ENCODE measurements at regions not wholly inside any gene's neighbourhood (a gene's known extent, or its start where the extent isn't known, plus 50 kb on each side); places are given as distances from the start of the nearest gene placed in this dataset.

GRCh38 chr2:61774351-61774750, 79.5 kb downstream of the FAM161A start:
- Histone ChIP-seq H3K9me3 (ENCODE audit: low read length) (no peaks in the 10 kb centered on the region), H3K4me1 (ENCODE audit: insufficient read depth, low read length) (no peaks in the 10 kb centered on the region), H3K9ac (ENCODE audit: low read length) (no peak overlapping the region), H3K4me3 (ENCODE audit: low read depth in 1 of 2, low read length in 2 of 2) (no peak overlapping the region), H3K27me3 (ENCODE audit: control insufficient read depth in 1 of 2, insufficient read depth in 2 of 2, low read length in 2 of 2) (no peaks in the 10 kb centered on the region), H3K36me3 (ENCODE audit: insufficient read depth, low read length) (no peaks in the 10 kb centered on the region), H3K27ac (ENCODE audit: low read depth, low read length) (no peak overlapping the region)

GRCh38 chr2:61771904-61772845, 81.7 kb downstream of the FAM161A start:
- Histone ChIP-seq H3K9ac (ENCODE audit: low read length) (no peak overlapping the region), H3K27me3 (ENCODE audit: control insufficient read depth in 1 of 2, insufficient read depth in 2 of 2, low read length in 2 of 2) (no peaks in the 10 kb centered on the region), H3K4me1 (ENCODE audit: insufficient read depth, low read length) (no peaks in the 10 kb centered on the region), H3K36me3 (ENCODE audit: insufficient read depth, low read length) (no peaks in the 10 kb centered on the region), H3K4me3 (ENCODE audit: low read depth in 1 of 2, low read length in 2 of 2) (no peak overlapping the region), H3K9me3 (ENCODE audit: low read length) (no peaks in the 10 kb centered on the region), H3K27ac (ENCODE audit: low read depth, low read length) (no peak overlapping the region)

GRCh38 chr2:61770746-61771145, 83.1 kb downstream of the FAM161A start:
- H3K27me3 ChIP-seq (ENCODE audit: control insufficient read depth in 1 of 2, insufficient read depth in 2 of 2, low read length in 2 of 2): no peaks in the 10 kb centered on the region
- no peak overlapping the region for H3K27ac ChIP-seq (ENCODE audit: low read depth, low read length)
- no peak overlapping the region for H3K4me3 ChIP-seq (ENCODE audit: low read depth in 1 of 2, low read length in 2 of 2)
- H3K9ac ChIP-seq (ENCODE audit: low read length): no peak overlapping the region
- H3K9me3 ChIP-seq (ENCODE audit: low read length): no peaks in the 10 kb centered on the region
- H3K4me1 ChIP-seq (ENCODE audit: insufficient read depth, low read length): no peaks in the 10 kb centered on the region
- no peaks in the 10 kb centered on the region for H3K36me3 ChIP-seq (ENCODE audit: insufficient read depth, low read length)

DNA sequence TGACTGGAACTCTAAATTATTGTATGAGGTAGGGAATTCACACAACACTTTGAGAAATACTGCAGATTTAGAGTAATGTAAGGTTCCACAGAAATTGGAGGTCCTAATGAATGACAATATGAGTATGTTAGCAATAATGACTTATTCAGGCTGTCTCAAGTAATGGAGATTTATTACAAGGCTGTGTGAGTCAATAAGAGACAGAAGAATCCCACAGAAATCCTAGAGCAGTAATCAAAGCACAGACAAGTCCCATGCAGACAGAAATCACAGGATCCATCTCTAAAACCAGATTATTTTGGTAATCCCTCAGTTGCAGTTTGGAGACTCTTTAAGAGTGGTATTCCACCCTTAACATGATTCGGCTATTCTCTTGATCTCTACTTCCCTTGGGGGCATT, 83.6 kb downstream of the FAM161A start:
- Histone ChIP-seq H3K4me3 (ENCODE audit: low read depth in 1 of 2, low read length in 2 of 2) (no peak overlapping the region), H3K36me3 (ENCODE audit: insufficient read depth, low read length) (no peaks in the 10 kb centered on the region), H3K27ac (ENCODE audit: low read depth, low read length) (no peak overlapping the region), H3K9me3 (ENCODE audit: low read length) (no peaks in the 10 kb centered on the region), H3K4me1 (ENCODE audit: insufficient read depth, low read length) (no peaks in the 10 kb centered on the region), H3K9ac (ENCODE audit: low read length) (no peak overlapping the region), H3K27me3 (ENCODE audit: control insufficient read depth in 1 of 2, insufficient read depth in 2 of 2, low read length in 2 of 2) (no peaks in the 10 kb centered on the region)

DNA sequence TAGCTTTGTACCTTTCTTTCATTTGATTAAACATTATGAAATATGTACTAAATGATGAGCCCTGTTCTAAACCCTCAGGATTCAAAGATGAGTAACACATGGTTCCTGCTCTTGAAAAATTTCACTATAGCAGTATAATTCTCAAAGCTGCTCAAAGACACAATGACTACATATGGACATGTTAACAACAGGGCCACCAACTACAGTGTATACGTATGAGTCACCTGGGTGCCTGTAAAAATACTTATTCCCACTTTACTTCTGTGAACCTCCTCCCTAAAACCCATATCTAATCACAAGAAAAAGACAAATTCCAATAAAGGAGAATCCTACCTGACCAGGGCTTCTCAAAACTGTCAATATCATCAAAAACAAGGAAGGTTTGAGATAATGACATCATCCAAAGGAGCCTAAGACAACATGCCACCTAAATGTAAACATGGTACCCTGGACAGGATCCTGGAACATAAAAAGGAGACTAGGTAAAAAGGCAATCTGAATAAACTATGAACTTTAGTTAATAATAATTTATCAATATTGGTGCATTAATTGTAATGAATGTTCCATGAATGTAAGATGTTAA, 84.7 kb downstream of the FAM161A start:
- Histone ChIP-seq H3K4me3 (ENCODE audit: low read depth in 1 of 2, low read length in 2 of 2) (no peak overlapping the region), H3K36me3 (ENCODE audit: insufficient read depth, low read length) (no peaks in the 10 kb centered on the region), H3K27ac (ENCODE audit: low read depth, low read length) (no peak overlapping the region), H3K4me1 (ENCODE audit: insufficient read depth, low read length) (no peaks in the 10 kb centered on the region), H3K9ac (ENCODE audit: low read length) (no peak overlapping the region), H3K9me3 (ENCODE audit: low read length) (no peaks in the 10 kb centered on the region), H3K27me3 (ENCODE audit: control insufficient read depth in 1 of 2, insufficient read depth in 2 of 2, low read length in 2 of 2) (no peaks in the 10 kb centered on the region)

GRCh38 chr2:61764035-61764800, 89.6 kb downstream of the FAM161A start:
- Histone ChIP-seq H3K36me3 (ENCODE audit: insufficient read depth, low read length) (no peaks in the 10 kb centered on the region), H3K4me3 (ENCODE audit: low read depth in 1 of 2, low read length in 2 of 2) (peak overlapping the region; percentile 86 to 96)

GRCh38 chr2:61763605-61764034, 90.2 kb downstream of the FAM161A start:
- no peaks in the 10 kb centered on the region for H3K4me1 ChIP-seq (ENCODE audit: insufficient read depth, low read length)
- peak overlapping the region; percentile 90 for H3K27ac ChIP-seq (ENCODE audit: low read depth, low read length)
- no peaks in the 10 kb centered on the region for H3K27me3 ChIP-seq (ENCODE audit: control insufficient read depth in 1 of 2, insufficient read depth in 2 of 2, low read length in 2 of 2)
- no peaks in the 10 kb centered on the region for H3K36me3 ChIP-seq (ENCODE audit: insufficient read depth, low read length)
- peak overlapping the region; percentile 95 for H3K9ac ChIP-seq (ENCODE audit: low read length)
- H3K9me3 ChIP-seq (ENCODE audit: low read length): no peaks in the 10 kb centered on the region
- peak overlapping the region; percentile 86 to 96 for H3K4me3 ChIP-seq (ENCODE audit: low read depth in 1 of 2, low read length in 2 of 2)

More at GRCh38 chr2:61764035-61764800, 89.6 kb downstream of the FAM161A start:
- Histone ChIP-seq H3K9me3 (ENCODE audit: low read length) (no peaks in the 10 kb centered on the region), H3K27ac (ENCODE audit: low read depth, low read length) (peak overlapping the region; percentile 90), H3K27me3 (ENCODE audit: control insufficient read depth in 1 of 2, insufficient read depth in 2 of 2, low read length in 2 of 2) (no peaks in the 10 kb centered on the region), H3K9ac (ENCODE audit: low read length) (peak overlapping the region; percentile 95), H3K4me1 (ENCODE audit: insufficient read depth, low read length) (no peaks in the 10 kb centered on the region)

DNA sequence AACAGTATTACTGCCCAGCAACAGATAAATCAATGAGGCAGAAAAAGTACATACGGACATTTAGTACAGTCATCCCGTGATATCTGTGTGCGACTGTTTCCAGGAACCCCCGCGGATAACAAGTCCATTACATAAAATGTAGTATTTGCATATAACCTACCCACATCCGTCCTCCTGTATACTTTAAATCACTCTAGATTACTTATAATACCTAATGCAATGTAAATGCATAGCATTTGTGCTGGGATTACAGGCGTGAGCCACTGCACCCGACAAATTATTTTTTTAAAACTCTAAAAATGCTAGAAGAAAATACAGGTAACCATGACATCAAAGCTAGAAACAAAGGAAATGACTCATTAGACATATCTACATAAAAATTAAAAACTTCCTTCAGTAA, 91.6 kb downstream of the FAM161A start:
- Histone ChIP-seq H3K27me3 (ENCODE audit: control insufficient read depth in 1 of 2, insufficient read depth in 2 of 2, low read length in 2 of 2) (no peaks in the 10 kb centered on the region), H3K4me1 (ENCODE audit: insufficient read depth, low read length) (no peaks in the 10 kb centered on the region), H3K9ac (ENCODE audit: low read length) (no peak overlapping the region), H3K27ac (ENCODE audit: low read depth, low read length) (no peak overlapping the region), H3K36me3 (ENCODE audit: insufficient read depth, low read length) (no peaks in the 10 kb centered on the region), H3K9me3 (ENCODE audit: low read length) (no peaks in the 10 kb centered on the region), H3K4me3 (ENCODE audit: low read depth in 1 of 2, low read length in 2 of 2) (no peak overlapping the region)

DNA sequence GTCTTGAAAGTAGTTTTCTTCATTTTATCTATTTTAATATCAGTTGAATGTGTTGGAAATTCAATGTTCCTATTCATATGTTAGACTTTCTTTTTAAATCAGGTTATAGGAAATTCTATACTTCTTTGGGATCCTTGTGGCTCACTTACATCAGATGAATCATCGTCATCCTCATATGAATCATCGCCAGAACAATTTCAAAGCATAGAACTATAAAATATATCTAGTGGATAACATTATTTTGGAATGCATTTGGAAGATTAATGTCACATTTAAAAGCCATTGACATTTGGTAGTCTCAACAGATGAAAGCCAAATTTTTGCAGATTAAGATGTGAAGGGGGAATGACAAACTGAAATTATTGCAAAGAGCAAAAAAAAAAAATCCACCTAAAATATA, 94.1 kb downstream of the FAM161A start:
- H3K27ac ChIP-seq (ENCODE audit: low read depth, low read length): no peak overlapping the region

DNA sequence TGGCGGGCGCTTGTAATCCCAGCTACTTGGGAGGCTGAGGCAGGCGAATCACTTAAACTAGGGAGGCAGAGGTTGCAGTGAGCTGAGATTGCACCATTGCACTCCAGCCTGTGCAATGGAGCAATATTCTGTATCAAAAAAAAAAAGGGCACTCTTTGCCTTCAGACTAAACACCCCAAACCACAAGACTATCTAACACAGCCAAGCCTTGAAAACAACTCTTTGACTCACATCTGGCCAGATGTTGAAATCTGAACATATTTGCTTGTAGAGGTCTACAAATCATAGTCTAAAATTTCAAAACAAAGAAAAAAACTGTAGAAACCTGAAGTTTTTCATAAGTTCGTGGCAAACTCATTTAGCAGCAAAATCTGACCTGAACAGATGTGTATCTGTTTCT, 94.9 kb downstream of the FAM161A start:
- Histone ChIP-seq H3K36me3 (ENCODE audit: insufficient read depth, low read length) (no peaks in the 10 kb centered on the region), H3K27ac (ENCODE audit: low read depth, low read length) (no peak overlapping the region), H3K4me1 (ENCODE audit: insufficient read depth, low read length) (no peaks in the 10 kb centered on the region), H3K9me3 (ENCODE audit: low read length) (no peaks in the 10 kb centered on the region), H3K4me3 (ENCODE audit: low read depth in 1 of 2, low read length in 2 of 2) (no peak overlapping the region), H3K27me3 (ENCODE audit: control insufficient read depth in 1 of 2, insufficient read depth in 2 of 2, low read length in 2 of 2) (no peaks in the 10 kb centered on the region), H3K9ac (ENCODE audit: low read length) (no peak overlapping the region)

More for the DNA sequence above, 94.1 kb downstream of the FAM161A start:
- H3K36me3 ChIP-seq (ENCODE audit: insufficient read depth, low read length): no peaks in the 10 kb centered on the region
- H3K9ac ChIP-seq (ENCODE audit: low read length): no peak overlapping the region
- H3K27me3 ChIP-seq (ENCODE audit: control insufficient read depth in 1 of 2, insufficient read depth in 2 of 2, low read length in 2 of 2): no peaks in the 10 kb centered on the region
- H3K4me3 ChIP-seq (ENCODE audit: low read depth in 1 of 2, low read length in 2 of 2): no peak overlapping the region
- no peaks in the 10 kb centered on the region for H3K4me1 ChIP-seq (ENCODE audit: insufficient read depth, low read length)
- H3K9me3 ChIP-seq (ENCODE audit: low read length): no peaks in the 10 kb centered on the region

DNA sequence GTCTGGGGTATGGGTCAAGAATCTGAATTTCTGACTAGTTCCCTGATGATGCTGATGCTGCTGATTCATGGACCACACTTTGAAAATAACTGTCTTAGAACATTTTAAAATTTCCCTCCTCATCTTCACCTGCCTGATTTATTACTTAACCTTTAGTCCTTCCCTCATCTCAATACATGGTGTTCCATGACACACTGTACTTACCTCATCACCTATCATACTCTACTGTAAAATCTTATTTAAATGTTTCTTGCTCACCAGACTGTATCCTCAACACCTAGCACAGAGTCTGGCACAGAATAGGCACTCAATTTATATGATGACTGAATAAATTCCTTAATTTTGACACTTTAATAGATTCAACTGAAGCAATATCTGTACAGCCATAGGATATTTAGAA, 95.7 kb downstream of the FAM161A start:
- Histone ChIP-seq H3K9ac (ENCODE audit: low read length) (no peak overlapping the region), H3K9me3 (ENCODE audit: low read length) (no peaks in the 10 kb centered on the region), H3K36me3 (ENCODE audit: insufficient read depth, low read length) (no peaks in the 10 kb centered on the region), H3K4me1 (ENCODE audit: insufficient read depth, low read length) (no peaks in the 10 kb centered on the region), H3K4me3 (ENCODE audit: low read depth in 1 of 2, low read length in 2 of 2) (no peak overlapping the region), H3K27me3 (ENCODE audit: control insufficient read depth in 1 of 2, insufficient read depth in 2 of 2, low read length in 2 of 2) (no peaks in the 10 kb centered on the region), H3K27ac (ENCODE audit: low read depth, low read length) (no peak overlapping the region)
